HG02759 (cell line): ENCODE measurements at regions not wholly inside any gene's neighbourhood (a gene's known extent, or its start where the extent isn't known, plus 50 kb on each side); places are given as distances from the start of the nearest gene placed in this dataset.

Experiments used
- ATAC-seq: cut with Tn5 transposase; IDR thresholded peaks from one replicate; pipeline ENCODE4 v1.9.1; 2021; ENCODE audit warnings: mild to moderate bottlenecking, moderate library complexity; ENCODE audit not compliant: unreplicated experiment

DNA sequence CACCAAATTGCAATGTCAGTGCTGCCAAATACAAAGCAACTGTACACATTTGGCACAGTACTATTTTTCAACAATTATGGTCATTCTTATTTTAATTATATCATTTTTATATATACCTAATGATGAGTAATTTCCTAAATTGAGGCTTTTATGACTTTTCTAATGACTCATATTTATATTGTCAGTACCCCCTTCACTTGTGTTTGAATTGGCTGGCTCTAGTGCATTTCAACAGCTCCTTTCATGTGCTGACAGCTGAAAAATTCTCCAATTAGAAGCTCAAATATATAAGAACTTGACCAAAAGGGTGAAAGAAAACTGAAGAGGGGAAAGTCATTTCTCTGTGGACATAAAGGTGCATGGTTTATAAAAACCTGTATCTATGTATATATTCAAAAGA, 263.3 kb downstream of the SLITRK1 start:
- ATAC-seq = no peak

DNA sequence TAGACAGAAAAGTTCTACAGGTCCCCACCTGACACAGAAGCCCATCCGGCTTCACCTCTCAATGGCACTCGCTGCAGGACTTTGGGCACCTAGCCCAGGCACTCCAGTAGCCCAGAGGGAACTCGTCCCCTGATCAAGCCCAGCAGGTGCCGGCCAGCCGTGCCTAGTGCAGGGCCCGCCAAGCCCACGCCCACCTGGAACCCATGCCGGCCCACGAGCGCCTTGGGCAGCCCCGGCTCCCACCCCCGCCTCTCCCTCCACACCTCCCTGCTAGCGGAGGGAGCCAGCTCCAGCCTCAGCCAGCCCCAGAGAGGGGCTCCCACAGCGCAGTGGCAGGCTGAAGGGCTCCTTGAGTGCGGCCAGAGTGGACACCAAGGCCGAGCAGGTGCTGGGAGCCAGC, 268.8 kb downstream of the SLITRK1 start:
- no peak for ATAC-seq

DNA sequence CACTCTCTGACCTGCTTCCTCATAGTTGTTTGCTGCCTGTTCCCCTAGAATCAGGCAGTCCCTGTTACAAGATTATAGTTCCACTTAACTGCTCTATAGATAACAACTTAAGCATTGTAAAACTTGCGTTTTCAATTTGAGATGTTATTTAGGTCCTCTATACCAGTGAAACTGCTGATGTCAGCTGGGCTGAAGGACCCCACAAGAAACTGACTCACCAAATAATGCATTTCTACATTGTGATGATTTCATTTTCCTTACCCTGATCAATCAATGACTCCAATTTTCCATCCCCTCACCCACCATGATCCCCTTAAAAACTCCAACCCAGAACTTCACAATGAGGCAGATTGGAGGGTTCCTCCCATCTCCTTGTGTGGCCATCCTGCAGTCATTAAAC, 280.7 kb downstream of the SLITRK1 start:
- no peak for ATAC-seq

- ATAC-seq = no peak
Observed at GRCh38 chr13:83592095-83592494, 290.2 kb downstream of the SLITRK1 start.

GRCh38 chr13:83589814-83590213, 292.5 kb downstream of the SLITRK1 start:
- no peak for ATAC-seq

GRCh38 chr13:83577183-83577582, 305.1 kb downstream of the SLITRK1 start:
- ATAC-seq = no peak

DNA sequence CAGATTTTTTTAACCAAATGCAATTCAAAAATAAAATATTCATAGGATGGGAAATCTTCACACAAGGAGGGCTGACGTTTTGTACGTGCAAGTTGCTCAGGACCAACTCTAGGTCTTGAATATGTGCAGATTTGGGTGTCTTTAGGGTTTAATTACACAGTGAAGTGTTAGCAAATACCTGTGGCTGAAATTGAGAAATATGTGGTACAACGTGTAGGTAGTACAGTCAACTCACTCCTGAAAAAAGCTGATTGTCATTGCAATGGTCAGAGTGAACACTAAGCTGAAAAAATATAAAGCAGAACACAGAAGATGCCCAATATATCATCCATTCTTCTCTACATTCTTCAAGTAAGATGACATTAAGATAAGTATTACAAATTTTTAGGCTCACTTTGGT, 314.3 kb downstream of the SLITRK1 start:
- ATAC-seq = no peak

GRCh38 chr13:83563499-83563898, 318.8 kb downstream of the SLITRK1 start:
- no peak for ATAC-seq

GRCh38 chr13:83557845-83558244, 324.4 kb downstream of the SLITRK1 start:
- no peak for ATAC-seq

GRCh38 chr13:83549671-83550070, 332.6 kb downstream of the SLITRK1 start:
- ATAC-seq = no peak

- ATAC-seq = no peak
Observed at GRCh38 chr13:83547043-83547442, 335.2 kb downstream of the SLITRK1 start.

- no peak for ATAC-seq
Observed at GRCh38 chr13:83546476-83546875, 335.8 kb downstream of the SLITRK1 start.

DNA sequence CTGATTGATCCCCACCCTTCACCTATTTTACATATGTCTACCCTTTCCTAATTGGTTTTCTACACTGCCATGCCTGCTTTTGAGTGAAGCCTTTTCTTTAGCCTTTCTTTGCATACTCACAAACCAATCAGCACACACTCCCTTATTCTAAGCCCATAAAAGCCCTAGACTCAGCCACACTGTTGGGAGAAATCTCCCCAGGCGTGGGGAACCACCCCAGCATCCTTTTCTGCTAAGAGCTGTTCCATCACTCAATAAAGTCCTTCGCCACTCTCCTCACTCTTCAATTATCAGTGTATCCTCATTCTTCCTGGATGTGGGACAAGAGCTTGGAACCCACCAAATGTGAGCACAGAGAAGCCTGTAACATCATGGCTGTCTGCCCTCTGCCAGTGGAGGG, 343.6 kb downstream of the SLITRK1 start:
- no peak for ATAC-seq

DNA sequence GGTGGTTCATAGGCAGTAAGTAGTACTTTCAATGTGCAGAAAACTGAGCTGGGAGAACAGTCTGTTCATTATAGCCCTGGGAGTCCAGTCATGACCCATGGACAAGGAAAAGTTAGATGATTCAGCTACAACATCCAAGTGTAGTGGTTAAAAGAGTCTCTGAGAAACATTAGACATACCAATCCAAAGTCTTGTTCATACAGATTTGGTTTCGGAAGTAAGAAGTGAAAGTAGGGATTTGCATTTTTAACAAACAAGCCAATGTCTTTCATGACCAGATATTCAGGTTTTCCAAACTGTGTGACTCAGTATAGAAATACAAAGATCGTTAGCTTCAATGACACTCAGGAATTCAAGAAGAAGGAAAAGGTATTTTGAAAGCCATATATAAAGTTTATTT, 345.3 kb downstream of the SLITRK1 start:
- ATAC-seq = no peak

- no peak for ATAC-seq
Observed at GRCh38 chr13:83536153-83536552, 346.1 kb downstream of the SLITRK1 start.

- no peak for ATAC-seq
Observed at GRCh38 chr13:83532809-83533208, 349.5 kb downstream of the SLITRK1 start.

GRCh38 chr13:83531022-83531421, 351.3 kb downstream of the SLITRK1 start:
- no peak for ATAC-seq

- no peak for ATAC-seq
Observed at GRCh38 chr13:83516781-83517180, 365.5 kb downstream of the SLITRK1 start.

GRCh38 chr13:83515268-83516015, 366.8 kb downstream of the SLITRK1 start:
- ATAC-seq = no peak

GRCh38 chr13:83508771-83509301, 373.4 kb downstream of the SLITRK1 start:
- no peak for ATAC-seq

- ATAC-seq = no peak
Observed at GRCh38 chr13:83503424-83503823, 378.9 kb downstream of the SLITRK1 start.

GRCh38 chr13:83499286-83499685, 383.0 kb downstream of the SLITRK1 start:
- no peak for ATAC-seq
